Activated B cell treated with CpG ODN at 0.5 μM for 24 hours (primary cell): ENCODE measurements at regions not wholly inside any gene's neighbourhood (a gene's known extent, or its start where the extent isn't known, plus 50 kb on each side); places are given as distances from the start of the nearest gene placed in this dataset.

Source experiments
- ATAC-seq: fragments of 200-7000 bp; cut with Tn5 transposase; one replicate; pipeline ENCODE4 v1.10.0; 2021; ENCODE audit warnings: low read depth, mild to moderate bottlenecking, moderate library complexity
- CTCF ChIA-PET: fragments of 350-600 bp; sonication (Branson Sonifier 250); formaldehyde crosslinking; loops from one replicate; lab custom pipeline; 2021; ENCODE audit warnings: antibody characterized with exemption; lab: Charles Lee
- POLR2A ChIA-PET: fragments of 350-600 bp; sonication (Branson Sonifier 250); formaldehyde crosslinking; loops from one replicate; lab custom pipeline; 2021; ENCODE audit warnings: antibody characterized with exemption; lab: Charles Lee
- DNase-seq: peaks from one replicate; pipeline ENCODE4 v3.0.0; 2022
- H3K27ac Mint-ChIP-seq: one replicate; pipeline ENCODE4 v1.8.0; 2020; ENCODE audit warnings: mixed read lengths
- H3K27me3 Mint-ChIP-seq: one replicate; pipeline ENCODE4 v1.8.0; 2021; ENCODE audit warnings: mixed read lengths
- H3K36me3 Mint-ChIP-seq: one replicate; pipeline ENCODE4 v1.8.0; 2021; ENCODE audit warnings: low read depth, mixed read lengths
- H3K4me1 Mint-ChIP-seq: one replicate; pipeline ENCODE4 v1.8.0; 2021; ENCODE audit warnings: mixed read lengths
- H3K4me3 Mint-ChIP-seq: one replicate; pipeline ENCODE4 v1.8.0; 2020; ENCODE audit warnings: mild to moderate bottlenecking, mixed read lengths
- H3K9me3 Mint-ChIP-seq: one replicate; pipeline ENCODE4 v1.8.0; 2020; ENCODE audit warnings: mixed read lengths
- intact Hi-C: fragments of 100-400 bp; cut with micrococcal nuclease; formaldehyde crosslinking; loops from one replicate; pipeline ENCODE4 v1.15.1; 2024
- TF ChIP-seq, protein P1 (sequence below): fragments of 200-600 bp; IDR thresholded peaks from one replicate; pipeline ENCODE4 v1.8.0; 2022; ENCODE audit warnings: antibody characterized with exemption, mild to moderate bottlenecking

- Mint-ChIP-seq H3K4me1 (no peaks in the 10 kb centered on the region), H3K9me3 (peaks cover 3% of the 10 kb centered on the region), H3K27me3 (no peaks in the 10 kb centered on the region), H3K4me3 (no peak overlapping the region), H3K27ac (no peak overlapping the region), H3K36me3 (no peaks in the 10 kb centered on the region)
- ATAC-seq: no peak
- CTCF ChIA-PET: no interaction called here
- TF ChIP-seq, protein P1, sequence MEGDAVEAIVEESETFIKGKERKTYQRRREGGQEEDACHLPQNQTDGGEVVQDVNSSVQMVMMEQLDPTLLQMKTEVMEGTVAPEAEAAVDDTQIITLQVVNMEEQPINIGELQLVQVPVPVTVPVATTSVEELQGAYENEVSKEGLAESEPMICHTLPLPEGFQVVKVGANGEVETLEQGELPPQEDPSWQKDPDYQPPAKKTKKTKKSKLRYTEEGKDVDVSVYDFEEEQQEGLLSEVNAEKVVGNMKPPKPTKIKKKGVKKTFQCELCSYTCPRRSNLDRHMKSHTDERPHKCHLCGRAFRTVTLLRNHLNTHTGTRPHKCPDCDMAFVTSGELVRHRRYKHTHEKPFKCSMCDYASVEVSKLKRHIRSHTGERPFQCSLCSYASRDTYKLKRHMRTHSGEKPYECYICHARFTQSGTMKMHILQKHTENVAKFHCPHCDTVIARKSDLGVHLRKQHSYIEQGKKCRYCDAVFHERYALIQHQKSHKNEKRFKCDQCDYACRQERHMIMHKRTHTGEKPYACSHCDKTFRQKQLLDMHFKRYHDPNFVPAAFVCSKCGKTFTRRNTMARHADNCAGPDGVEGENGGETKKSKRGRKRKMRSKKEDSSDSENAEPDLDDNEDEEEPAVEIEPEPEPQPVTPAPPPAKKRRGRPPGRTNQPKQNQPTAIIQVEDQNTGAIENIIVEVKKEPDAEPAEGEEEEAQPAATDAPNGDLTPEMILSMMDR: no peak
- intact Hi-C loops: no loop called here
- POLR2A ChIA-PET: no interaction called here
- no peak for DNase-seq
Observed at GRCh38 chr18:78785706-78786105, 193.9 kb upstream of the SALL3 start.

DNA sequence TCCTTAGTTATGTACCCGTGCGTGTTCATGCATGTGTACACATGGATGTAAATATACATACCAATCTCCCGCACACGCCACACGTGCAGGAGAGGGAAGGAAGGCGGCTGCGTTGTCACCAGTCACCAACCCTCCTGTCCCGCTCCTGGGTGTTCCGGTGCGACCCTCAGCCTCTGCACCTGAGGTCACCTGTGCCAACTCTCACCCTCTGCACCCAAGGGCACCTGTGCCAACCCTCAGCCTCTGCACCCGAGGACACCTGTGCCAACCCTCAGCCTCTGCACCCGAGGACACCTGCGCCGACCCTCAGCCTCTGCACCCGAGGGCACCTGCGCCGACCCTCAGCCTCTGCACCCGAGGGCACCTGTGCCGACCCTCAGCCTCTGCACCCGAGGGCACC lies 192.8 kb upstream of the SALL3 start:
- no peaks in the 10 kb centered on the region for H3K27me3 Mint-ChIP-seq
- H3K4me1 Mint-ChIP-seq: no peaks in the 10 kb centered on the region
- no peaks in the 10 kb centered on the region for H3K36me3 Mint-ChIP-seq
- TF ChIP-seq, protein P1: no peak
- ChIA-PET CTCF (no interaction called here), POLR2A (no interaction called here)
- DNase-seq (no peak), ATAC-seq (no peak)
- H3K27ac Mint-ChIP-seq: no peak overlapping the region
- intact Hi-C loops: no loop called here
- H3K4me3 Mint-ChIP-seq: no peak overlapping the region
- peaks cover 3% of the 10 kb centered on the region for H3K9me3 Mint-ChIP-seq

- Mint-ChIP-seq H3K27ac (no peak overlapping the region), H3K9me3 (peaks cover 3% of the 10 kb centered on the region), H3K4me3 (no peak overlapping the region), H3K36me3 (no peaks in the 10 kb centered on the region), H3K27me3 (no peaks in the 10 kb centered on the region), H3K4me1 (no peaks in the 10 kb centered on the region)
- DNase-seq: no peak
- ChIA-PET CTCF (no interaction called here), POLR2A (no interaction called here)
- intact Hi-C loops: no loop called here
- TF ChIP-seq, protein P1: no peak
- no peak for ATAC-seq
Observed at GRCh38 chr18:78787751-78788150, 191.9 kb upstream of the SALL3 start.

GRCh38 chr18:78788161-78788560 lies 191.5 kb upstream of the SALL3 start:
- no peak overlapping the region for H3K4me3 Mint-ChIP-seq
- no peaks in the 10 kb centered on the region for H3K27me3 Mint-ChIP-seq
- ChIA-PET POLR2A (no interaction called here), CTCF (no interaction called here)
- H3K27ac Mint-ChIP-seq: no peak overlapping the region
- no peak for ATAC-seq
- TF ChIP-seq, protein P1: no peak
- intact Hi-C loops: no loop called here
- H3K4me1 Mint-ChIP-seq: no peaks in the 10 kb centered on the region
- no peaks in the 10 kb centered on the region for H3K36me3 Mint-ChIP-seq
- H3K9me3 Mint-ChIP-seq: peaks cover 3% of the 10 kb centered on the region
- no peak for DNase-seq

DNA sequence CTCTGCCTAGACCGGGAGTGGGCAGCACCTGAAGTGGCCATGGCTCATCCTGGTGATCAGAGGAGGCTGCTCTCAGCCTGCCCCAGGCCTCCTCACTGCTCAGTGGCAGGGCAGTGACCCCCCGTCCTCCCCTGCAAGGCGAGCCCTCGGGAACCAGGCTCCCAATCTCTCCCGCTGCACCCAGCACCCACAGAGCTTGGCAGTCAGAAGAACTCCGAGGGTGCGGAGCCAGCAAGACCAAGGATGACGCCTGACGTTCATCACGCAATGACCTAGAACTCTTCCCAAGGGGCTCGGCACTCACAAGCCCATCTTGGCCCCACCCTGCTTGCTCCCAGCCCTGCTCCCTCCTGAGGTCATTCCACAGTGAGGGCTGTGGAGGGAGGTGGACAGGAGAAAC lies 189.8 kb upstream of the SALL3 start:
- TF ChIP-seq, protein P1: no peak
- H3K9me3 Mint-ChIP-seq: peaks cover 3% of the 10 kb centered on the region
- H3K36me3 Mint-ChIP-seq: no peaks in the 10 kb centered on the region
- no peak overlapping the region for H3K27ac Mint-ChIP-seq
- intact Hi-C loops: no loop called here
- ChIA-PET POLR2A (no interaction called here), CTCF (no interaction called here)
- ATAC-seq (no peak), DNase-seq (no peak)
- no peaks in the 10 kb centered on the region for H3K4me1 Mint-ChIP-seq
- no peaks in the 10 kb centered on the region for H3K27me3 Mint-ChIP-seq
- H3K4me3 Mint-ChIP-seq: no peak overlapping the region
